Fibroblast of mammary gland (primary cell): ENCODE measurements at regions not wholly inside any gene's neighbourhood (a gene's known extent, or its start where the extent isn't known, plus 50 kb on each side); places are given as distances from the start of the nearest gene placed in this dataset.
A peak's percentile ranks its signal among the peaks of the same experiment; 100 is the strongest.

Experiments used
- DNase-seq: peaks from one replicate; pipeline ENCODE4 v3.0.0-alpha.2; 2010; ENCODE audit warnings: low read depth
- H3K4me3 ChIP-seq: 2 replicates; pipeline ENCODE4 v1.5.1; 2011; ENCODE audit warnings: low read depth, mild to moderate bottlenecking, low read length, moderate library complexity; ENCODE audit not compliant: control insufficient read depth
- TF ChIP-seq, protein P1 (sequence below): conservative IDR thresholded peaks from 2 replicates; pipeline ENCODE4 v1.5.1; 2011; ENCODE audit warnings: low read depth, low read length, inconsistent platforms; ENCODE audit not compliant: control insufficient read depth, insufficient read depth

DNA sequence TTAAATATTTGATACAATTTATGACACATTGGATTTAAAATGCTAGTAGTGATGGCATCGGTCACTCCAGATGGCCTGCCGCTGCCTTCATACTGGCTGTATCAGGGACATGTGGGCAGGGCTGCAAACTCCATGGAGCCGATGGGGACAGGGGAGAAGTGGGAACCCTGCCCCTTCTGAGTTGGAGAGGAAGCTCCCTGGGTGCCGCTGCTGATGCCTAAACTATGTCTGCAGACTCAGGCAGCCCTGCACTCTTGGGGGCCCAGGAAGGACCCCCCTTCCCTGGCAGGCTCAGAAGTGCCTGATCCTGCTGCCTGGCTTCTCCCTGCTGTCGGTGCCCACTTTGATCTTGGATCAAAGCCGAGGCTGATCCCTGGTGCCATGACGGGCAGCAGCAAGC lies 1522.1 kb downstream of the OTOL1 start:
- H3K4me3 ChIP-seq = no peak overlapping the region
- no peak for DNase-seq
- TF ChIP-seq, protein P1, sequence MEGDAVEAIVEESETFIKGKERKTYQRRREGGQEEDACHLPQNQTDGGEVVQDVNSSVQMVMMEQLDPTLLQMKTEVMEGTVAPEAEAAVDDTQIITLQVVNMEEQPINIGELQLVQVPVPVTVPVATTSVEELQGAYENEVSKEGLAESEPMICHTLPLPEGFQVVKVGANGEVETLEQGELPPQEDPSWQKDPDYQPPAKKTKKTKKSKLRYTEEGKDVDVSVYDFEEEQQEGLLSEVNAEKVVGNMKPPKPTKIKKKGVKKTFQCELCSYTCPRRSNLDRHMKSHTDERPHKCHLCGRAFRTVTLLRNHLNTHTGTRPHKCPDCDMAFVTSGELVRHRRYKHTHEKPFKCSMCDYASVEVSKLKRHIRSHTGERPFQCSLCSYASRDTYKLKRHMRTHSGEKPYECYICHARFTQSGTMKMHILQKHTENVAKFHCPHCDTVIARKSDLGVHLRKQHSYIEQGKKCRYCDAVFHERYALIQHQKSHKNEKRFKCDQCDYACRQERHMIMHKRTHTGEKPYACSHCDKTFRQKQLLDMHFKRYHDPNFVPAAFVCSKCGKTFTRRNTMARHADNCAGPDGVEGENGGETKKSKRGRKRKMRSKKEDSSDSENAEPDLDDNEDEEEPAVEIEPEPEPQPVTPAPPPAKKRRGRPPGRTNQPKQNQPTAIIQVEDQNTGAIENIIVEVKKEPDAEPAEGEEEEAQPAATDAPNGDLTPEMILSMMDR = no peak

DNA sequence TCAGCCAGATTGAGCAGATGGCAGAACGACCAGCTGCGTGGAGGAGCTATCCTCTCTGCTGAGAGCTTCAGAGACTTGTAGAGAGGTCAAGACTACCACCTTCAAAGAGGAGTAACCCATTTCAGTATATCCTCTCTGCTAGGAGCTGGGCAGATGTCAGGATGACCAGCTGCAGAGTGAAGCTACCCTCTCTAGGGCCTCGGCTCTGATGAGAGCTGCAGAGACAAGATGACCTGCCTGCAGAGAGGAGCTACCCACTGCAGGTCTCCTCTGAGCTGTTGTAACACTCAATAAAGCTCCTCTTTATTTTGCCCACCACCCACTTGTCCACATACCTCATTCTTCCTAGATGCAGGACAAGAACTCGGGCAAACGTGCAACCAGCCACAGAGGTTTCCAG lies 1522.7 kb downstream of the OTOL1 start:
- no peak for DNase-seq
- TF ChIP-seq, protein P1 = no peak
- H3K4me3 ChIP-seq = no peak overlapping the region

- DNase-seq = no peak
- TF ChIP-seq, protein P1 = no peak
- H3K4me3 ChIP-seq = no peak overlapping the region
Measured at GRCh38 chr3:163033652-163034051, 1537.0 kb downstream of the OTOL1 start.

GRCh38 chr3:163039636-163040035 lies 1543.0 kb downstream of the OTOL1 start:
- no peak overlapping the region for H3K4me3 ChIP-seq
- no peak for DNase-seq
- TF ChIP-seq, protein P1 = no peak

- no peak overlapping the region for H3K4me3 ChIP-seq
- TF ChIP-seq, protein P1 = peak; percentile 47
- DNase-seq = peak; percentile 24
Measured at GRCh38 chr3:163043074-163043473, 1546.5 kb downstream of the OTOL1 start.

GRCh38 chr3:163045945-163046344 lies 1549.3 kb downstream of the OTOL1 start:
- no peak for DNase-seq
- H3K4me3 ChIP-seq = no peak overlapping the region
- TF ChIP-seq, protein P1 = no peak

GRCh38 chr3:163048881-163049280 lies 1552.3 kb downstream of the OTOL1 start:
- no peak overlapping the region for H3K4me3 ChIP-seq
- TF ChIP-seq, protein P1 = no peak

More at GRCh38 chr3:163048881-163049280, 1552.3 kb downstream of the OTOL1 start:
- DNase-seq = peak; percentile 20
